ENCODE measurements at regions not wholly inside any gene's neighbourhood (a gene's known extent, or its start where the extent isn't known, plus 50 kb on each side); places are given as distances from the start of the nearest gene placed in this dataset.

- Histone ChIP-seq H3K4me2 (ENCODE audit: low read length) (no peak overlapping the region), H3K27ac (ENCODE audit: low read depth, low read length) (no peak overlapping the region), H3K79me2 (ENCODE audit: insufficient read depth, low read length) (no peaks in the 10 kb centered on the region), H2AFZ (ENCODE audit: low read depth, low read length, poor library complexity, severe bottlenecking) (no peak overlapping the region), H3K4me1 (ENCODE audit: control insufficient read depth in 1 of 2, insufficient read depth in 2 of 2, low read length in 2 of 2) (no peaks in the 10 kb centered on the region), H4K20me1 (ENCODE audit: insufficient read depth) (no peaks in the 10 kb centered on the region), H3K9me3 (ENCODE audit: control insufficient read depth in 1 of 2, insufficient read depth in 1 of 2, low read depth in 1 of 2, low read length in 2 of 2) (peaks cover 0 to 13% of the 10 kb centered on the region in 2 experiments; a peak in 2 of 4 replicates), H3K4me3 (replicated peaks in 1 of 2; ENCODE audit: low read depth in 1 of 2, low read length in 2 of 2) (no peak overlapping the region), H3K9me2 (ENCODE audit: insufficient read depth) (no peaks in the 10 kb centered on the region), H3K36me3 (ENCODE audit: control insufficient read depth in 1 of 2, insufficient read depth in 2 of 2, low read length in 2 of 2) (no peaks in the 10 kb centered on the region), H3K9ac (ENCODE audit: low read length) (no peak overlapping the region), H3K27me3 (ENCODE audit: insufficient read depth, low read length) (no peaks in the 10 kb centered on the region)
- intact Hi-C loops (cut with micrococcal nuclease) = no loop called here
- ChIA-PET RAD21 (ENCODE audit: low non-redundant PET in 1 of 2, low total read pairs in 2 of 2, uncharacterized antibody in 2 of 2, unreplicated experiment in 2 of 2) (no interaction called here), POLR2A (no interaction called here), CTCF (no interaction called here)
- ATAC-seq = no peak
- BruUV-seq (replicated peaks) = no TSS peak
- no peak for DNase-seq (ENCODE audit: low read depth, low spot score)
- no peak for TF ChIP-seq ZBTB33 (IDR thresholded peaks at IDR 0.05; ENCODE audit: extremely low read depth, insufficient replicate concordance, low read length)
- TF ChIP-seq MAX (IDR thresholded peaks at IDR 0.05) = no peak
- no peak for TF ChIP-seq FOSL1 (IDR thresholded peaks at IDR 0.05; ENCODE audit: low read depth)
- no peak for TF ChIP-seq CEBPB (IDR thresholded peaks at IDR 0.05; ENCODE audit: low read depth)
- no peak for TF ChIP-seq YY1 (IDR thresholded peaks at IDR 0.05; ENCODE audit: extremely low read depth, insufficient replicate concordance, low read depth, low read length)
- no peak for TF ChIP-seq TCF7L2 (IDR thresholded peaks at IDR 0.05; ENCODE audit: borderline replicate concordance, extremely low read depth, insufficient read depth, insufficient read length)
- no peak for TF ChIP-seq POLR2A (IDR thresholded peaks at IDR 0.05; ENCODE audit: borderline replicate concordance, extremely low read depth, insufficient read depth, insufficient read length)
- TF ChIP-seq JUND (IDR thresholded peaks at IDR 0.05) = no peak
- no peak for TF ChIP-seq CTCF (IDR thresholded peaks at IDR 0.05 in 2 of 3, conservative IDR thresholded peaks at IDR 0.05 in 1 of 3; ENCODE audit: borderline replicate concordance in 1 of 3, insufficient read depth in 1 of 3, low read depth in 2 of 3, low read length in 2 of 3)
- no peak for TF ChIP-seq SP1 (IDR thresholded peaks at IDR 0.05; ENCODE audit: low read depth)
- TF ChIP-seq EZH2 (IDR thresholded peaks at IDR 0.05) = no peak
- TF ChIP-seq REST (IDR thresholded peaks at IDR 0.05; ENCODE audit: low read depth) = no peak
- no peak for TF ChIP-seq SRF (IDR thresholded peaks at IDR 0.05; ENCODE audit: low read depth)
- TF ChIP-seq ELF1 (IDR thresholded peaks at IDR 0.05; ENCODE audit: borderline replicate concordance, low read depth) = no peak
- TF ChIP-seq ZNF274 (IDR thresholded peaks at IDR 0.05; ENCODE audit: low read depth, low read length) = no peak
- no peak for TF ChIP-seq RAD21 (IDR thresholded peaks at IDR 0.05; ENCODE audit: low read depth)
- TF ChIP-seq SIN3A (IDR thresholded peaks at IDR 0.05; ENCODE audit: low read depth) = no peak
- TF ChIP-seq POLR2AphosphoS5 (IDR thresholded peaks at IDR 0.05; ENCODE audit: low read depth, low read length) = no peak
- no peak for TF ChIP-seq EZH2phosphoT487 (IDR thresholded peaks at IDR 0.05; ENCODE audit: borderline replicate concordance)
- no peak for TF ChIP-seq ZFX (IDR thresholded peaks at IDR 0.05)
Measured at GRCh38 chr2:4465671-4466070, 762.3 kb downstream of the DCDC2C start.
